ENCODE measurements at regions not wholly inside any gene's neighbourhood (a gene's known extent, or its start where the extent isn't known, plus 50 kb on each side); places are given as distances from the start of the nearest gene placed in this dataset.

- no peaks in the 10 kb centered on the region for H3K9me3 Mint-ChIP-seq (ENCODE audit: low read depth)
- TF ChIP-seq, protein P1, sequence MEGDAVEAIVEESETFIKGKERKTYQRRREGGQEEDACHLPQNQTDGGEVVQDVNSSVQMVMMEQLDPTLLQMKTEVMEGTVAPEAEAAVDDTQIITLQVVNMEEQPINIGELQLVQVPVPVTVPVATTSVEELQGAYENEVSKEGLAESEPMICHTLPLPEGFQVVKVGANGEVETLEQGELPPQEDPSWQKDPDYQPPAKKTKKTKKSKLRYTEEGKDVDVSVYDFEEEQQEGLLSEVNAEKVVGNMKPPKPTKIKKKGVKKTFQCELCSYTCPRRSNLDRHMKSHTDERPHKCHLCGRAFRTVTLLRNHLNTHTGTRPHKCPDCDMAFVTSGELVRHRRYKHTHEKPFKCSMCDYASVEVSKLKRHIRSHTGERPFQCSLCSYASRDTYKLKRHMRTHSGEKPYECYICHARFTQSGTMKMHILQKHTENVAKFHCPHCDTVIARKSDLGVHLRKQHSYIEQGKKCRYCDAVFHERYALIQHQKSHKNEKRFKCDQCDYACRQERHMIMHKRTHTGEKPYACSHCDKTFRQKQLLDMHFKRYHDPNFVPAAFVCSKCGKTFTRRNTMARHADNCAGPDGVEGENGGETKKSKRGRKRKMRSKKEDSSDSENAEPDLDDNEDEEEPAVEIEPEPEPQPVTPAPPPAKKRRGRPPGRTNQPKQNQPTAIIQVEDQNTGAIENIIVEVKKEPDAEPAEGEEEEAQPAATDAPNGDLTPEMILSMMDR (IDR thresholded peaks at IDR 0.05) = no peak
- no peak overlapping the region for H3K4me3 Mint-ChIP-seq (ENCODE audit: unreplicated experiment)
- no peak for DNase-seq (ENCODE audit: low spot score)
- H3K36me3 Mint-ChIP-seq (ENCODE audit: low read depth) = no peaks in the 10 kb centered on the region
- H3K27me3 Mint-ChIP-seq (ENCODE audit: low read depth) = peaks cover 39% of the 10 kb centered on the region
- H3K4me1 Mint-ChIP-seq (ENCODE audit: low read depth) = peaks cover 4% of the 10 kb centered on the region
- H3K27ac Mint-ChIP-seq (ENCODE audit: unreplicated experiment) = no peak overlapping the region
Measured at GRCh38 chr6:40645043-40645442, 57.9 kb upstream of the LRFN2 start.

DNA sequence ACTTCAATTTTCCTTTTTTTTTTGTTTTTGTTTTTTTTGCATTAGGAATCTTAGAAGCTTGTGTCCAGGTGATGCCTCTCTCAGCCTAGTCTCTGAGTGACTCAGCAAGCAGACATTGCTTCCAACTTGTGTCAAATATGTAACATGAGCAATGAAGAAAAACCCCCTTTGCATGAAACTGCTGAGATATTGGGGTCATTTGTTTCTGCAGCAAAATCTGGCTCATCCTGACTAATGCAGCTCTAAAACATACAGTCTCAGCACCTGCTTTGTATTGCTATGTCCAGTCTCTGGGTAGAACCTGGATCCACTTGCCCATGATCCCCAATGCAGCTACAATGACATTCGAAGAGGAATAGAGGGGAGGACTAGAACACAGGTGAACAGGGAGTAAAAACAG is 55.7 kb upstream of the LRFN2 start:
- Mint-ChIP-seq H3K27ac (ENCODE audit: unreplicated experiment) (no peak overlapping the region), H3K27me3 (ENCODE audit: low read depth) (peaks cover 20% of the 10 kb centered on the region), H3K4me3 (ENCODE audit: unreplicated experiment) (no peak overlapping the region), H3K4me1 (ENCODE audit: low read depth) (peaks cover 4% of the 10 kb centered on the region), H3K36me3 (ENCODE audit: low read depth) (no peaks in the 10 kb centered on the region), H3K9me3 (ENCODE audit: low read depth) (no peaks in the 10 kb centered on the region)
- TF ChIP-seq, protein P1 (IDR thresholded peaks at IDR 0.05) = no peak
- DNase-seq (ENCODE audit: low spot score) = no peak

- Mint-ChIP-seq H3K27me3 (ENCODE audit: low read depth) (peaks cover 15% of the 10 kb centered on the region), H3K9me3 (ENCODE audit: low read depth) (no peaks in the 10 kb centered on the region), H3K27ac (ENCODE audit: unreplicated experiment) (no peak overlapping the region), H3K36me3 (ENCODE audit: low read depth) (no peaks in the 10 kb centered on the region), H3K4me1 (ENCODE audit: low read depth) (peaks cover 4% of the 10 kb centered on the region), H3K4me3 (ENCODE audit: unreplicated experiment) (no peak overlapping the region)
- TF ChIP-seq, protein P1 (IDR thresholded peaks at IDR 0.05) = no peak
- no peak for DNase-seq (ENCODE audit: low spot score)
Measured at GRCh38 chr6:40642190-40642589, 55.0 kb upstream of the LRFN2 start.

DNA sequence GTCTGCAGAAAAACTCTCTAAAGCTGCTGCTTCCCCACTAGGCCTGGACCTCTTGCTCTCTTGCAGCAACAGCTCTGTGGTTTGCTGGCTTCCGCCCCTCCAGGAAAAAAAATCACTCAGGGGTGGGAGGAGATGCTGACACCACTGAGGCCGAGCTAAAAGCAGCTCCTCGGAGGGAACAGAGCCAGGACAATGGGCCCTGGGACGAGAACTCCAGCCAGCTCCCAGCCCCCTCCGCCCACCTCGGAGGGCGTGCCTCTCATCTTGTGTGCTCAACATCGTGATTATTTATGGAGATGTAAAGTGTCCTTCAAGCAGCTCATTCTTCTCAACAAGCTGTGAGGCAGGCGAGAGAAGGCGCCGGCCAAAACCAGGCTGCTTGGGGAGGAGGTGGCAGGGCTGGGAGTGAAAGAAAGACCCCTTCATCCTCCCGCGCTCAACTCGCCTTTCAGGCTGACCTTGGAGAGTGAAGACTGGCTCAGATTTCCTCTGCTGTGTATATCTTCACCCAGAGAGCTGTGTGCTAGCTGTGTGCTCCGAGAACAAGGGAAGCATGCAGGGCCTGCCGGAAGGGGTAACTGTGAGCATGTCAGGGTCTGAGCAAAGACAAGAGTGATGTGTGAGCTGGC is 53.5 kb upstream of the LRFN2 start:
- no peak for DNase-seq (ENCODE audit: low spot score)
- Mint-ChIP-seq H3K27ac (ENCODE audit: unreplicated experiment) (no peak overlapping the region), H3K27me3 (ENCODE audit: low read depth) (peaks cover 6% of the 10 kb centered on the region), H3K9me3 (ENCODE audit: low read depth) (no peaks in the 10 kb centered on the region), H3K4me1 (ENCODE audit: low read depth) (peaks cover 4% of the 10 kb centered on the region), H3K36me3 (ENCODE audit: low read depth) (no peaks in the 10 kb centered on the region), H3K4me3 (ENCODE audit: unreplicated experiment) (no peak overlapping the region)
- TF ChIP-seq, protein P1 (IDR thresholded peaks at IDR 0.05) = no peak

All from chondrocyte (in vitro differentiated cells).